H1 (cell line): ENCODE measurements at regions not wholly inside any gene's neighbourhood (a gene's known extent, or its start where the extent isn't known, plus 50 kb on each side); places are given as distances from the start of the nearest gene placed in this dataset.

Source experiments
- CTCF ChIA-PET: fragments of 300-600 bp; sonication (Branson Sonifier 250); formaldehyde crosslinking; loops from one replicate; lab custom pipeline; 2021; ENCODE audit not compliant: partially characterized antibody; lab: Charles Lee
- POLR2A ChIA-PET: fragments of 300-600 bp; sonication (Branson Sonifier 250); formaldehyde crosslinking; loops from one replicate; lab custom pipeline; 2021; ENCODE audit warnings: inconsistent platforms; ENCODE audit not compliant: partially characterized antibody; lab: Charles Lee
- DNase-seq, 2 experiments: peaks; one replicate each; pipeline versions ENCODE4 v3.0.0 to v3.0.0-alpha.2; 2010 to 2022; ENCODE audit warnings: low spot score in 2 of 2, low read depth in 1 of 2, mixed read lengths in 1 of 2
- FAIRE-seq: peaks from 2 replicates; lab custom pipeline; 2011; peaks lifted over from hg19 to GRCh38; lab: Jason Lieb, UNC
- H2AFZ ChIP-seq: 2 replicates; pipeline ENCODE4 v1.8.1; 2012; ENCODE audit warnings: low read length, inconsistent platforms
- H2AK5ac ChIP-seq: 2 replicates; pipeline ENCODE4 v1.6.1; 2013; ENCODE audit warnings: low read depth, low read length
- H2BK120ac ChIP-seq: replicated peaks from 2 replicates; pipeline ENCODE3; 2013; ENCODE audit warnings: low read depth, low read length, inconsistent platforms
- H2BK12ac ChIP-seq: 2 replicates; pipeline ENCODE4 v1.6.1; 2013; ENCODE audit warnings: low read depth, low read length
- H2BK15ac ChIP-seq: 2 replicates; pipeline ENCODE4 v1.6.1; 2013; ENCODE audit warnings: low read length
- H2BK20ac ChIP-seq: 2 replicates; pipeline ENCODE4 v1.6.1; 2013; ENCODE audit warnings: low read length
- H2BK5ac ChIP-seq: 2 replicates; pipeline ENCODE4 v1.6.1; 2013; ENCODE audit warnings: low read depth, low read length
- H3K14ac ChIP-seq: 2 replicates; pipeline ENCODE4 v1.6.1; 2013; ENCODE audit warnings: inconsistent platforms; ENCODE audit not compliant: insufficient read length
- H3K18ac ChIP-seq: 2 replicates; pipeline ENCODE4 v1.6.1; 2013; ENCODE audit warnings: low read length; ENCODE audit errors: extremely low read depth
- H3K23ac ChIP-seq: 2 replicates; pipeline ENCODE4 v1.6.1; 2013; ENCODE audit warnings: inconsistent platforms; ENCODE audit not compliant: insufficient read length
- H3K23me2 ChIP-seq: 2 replicates; pipeline ENCODE4 v1.6.1; 2013; ENCODE audit warnings: low read depth, low read length
- H3K27ac ChIP-seq: 2 replicates; pipeline ENCODE4 v1.6.1; 2011; ENCODE audit warnings: low read depth, low read length, inconsistent platforms
- H3K27me3 ChIP-seq, 4 experiments: replicated peaks in 1 of 4; 1 replicate in 1 of 4; 2 replicates in 3 of 4; pipeline versions ENCODE4 v1.6.1 to v1.8.1; 2011 to 2013; ENCODE audit warnings: low read length in 3 of 4, mild to moderate bottlenecking in 3 of 4, inconsistent platforms in 2 of 4, mixed read lengths in 2 of 4, moderate library complexity in 1 of 4; ENCODE audit not compliant: control insufficient read depth in 3 of 4, insufficient read depth in 3 of 4; ENCODE audit errors: extremely low read depth in 1 of 4
- H3K36me3 ChIP-seq, 4 experiments: 2 replicates each; pipeline versions ENCODE4 v1.6.1 to v1.8.1; 2011 to 2013; ENCODE audit warnings: mild to moderate bottlenecking in 4 of 4, low read length in 3 of 4, moderate library complexity in 2 of 4, control low read depth in 1 of 4, inconsistent platforms in 1 of 4; ENCODE audit not compliant: insufficient read depth in 4 of 4, control insufficient read depth in 2 of 4
- H3K4ac ChIP-seq: replicated peaks from 2 replicates; pipeline ENCODE3; 2013; ENCODE audit warnings: low read length, low read depth, mixed read lengths, inconsistent platforms; ENCODE audit not compliant: insufficient read length
- H3K4me1 ChIP-seq, 4 experiments: replicated peaks in 1 of 4; 1 replicate in 1 of 4; 2 replicates in 3 of 4; pipeline versions ENCODE4 v1.6.1 to v1.8.1; 2011 to 2013; ENCODE audit warnings: low read length in 3 of 4, inconsistent platforms in 2 of 4, mixed read lengths in 1 of 4; ENCODE audit not compliant: insufficient read depth in 4 of 4, control insufficient read depth in 3 of 4
- H3K4me2 ChIP-seq, 2 experiments: 2 replicates each; pipeline versions ENCODE4 v1.6.1 to v1.8.1; 2011 to 2013; ENCODE audit warnings: low read depth in 2 of 2, low read length in 2 of 2, control low read depth in 1 of 2, inconsistent platforms in 1 of 2, mild to moderate bottlenecking in 1 of 2; ENCODE audit not compliant: insufficient read depth in 1 of 2
- H3K4me3 ChIP-seq, 4 experiments: fragments of 200-600, 300-600 bp in 1 of 4; sonication (generic), shearing (Covaris generic), sonication (Bioruptor Twin) in 1 of 4; 2 replicates each; pipeline versions ENCODE4 v1.5.1 to v1.8.1; 2011 to 2016; ENCODE audit warnings: low read length in 4 of 4, low read depth in 3 of 4, control low read depth in 2 of 4, inconsistent platforms in 2 of 4, mild to moderate bottlenecking in 2 of 4, mixed read lengths in 1 of 4, moderate library complexity in 1 of 4; ENCODE audit not compliant: insufficient read depth in 2 of 4; ENCODE audit errors: extremely low read depth in 1 of 4
- H3K56ac ChIP-seq: replicated peaks from 2 replicates; pipeline ENCODE3; 2013; ENCODE audit warnings: low read depth, mild to moderate bottlenecking, mixed read lengths, low read length, inconsistent platforms; ENCODE audit not compliant: insufficient read length
- H3K79me1 ChIP-seq: 2 replicates; pipeline ENCODE4 v1.6.1; 2013; ENCODE audit warnings: low read depth, low read length, control low read depth
- H3K79me2 ChIP-seq, 2 experiments: 2 replicates each; pipeline versions ENCODE4 v1.6.1 to v1.8.1; 2012 to 2013; ENCODE audit warnings: low read length in 2 of 2, mild to moderate bottlenecking in 2 of 2, inconsistent platforms in 1 of 2; ENCODE audit not compliant: insufficient read depth in 2 of 2, control insufficient read depth in 1 of 2
- H3K9ac ChIP-seq, 4 experiments: replicated peaks in 1 of 4; 1 replicate in 1 of 4; 2 replicates in 3 of 4; pipeline versions ENCODE4 v1.6.1 to v1.8.1; 2011 to 2013; ENCODE audit warnings: low read depth in 3 of 4, low read length in 3 of 4, control low read depth in 2 of 4, mild to moderate bottlenecking in 2 of 4, moderate library complexity in 2 of 4, inconsistent platforms in 1 of 4; ENCODE audit errors: extremely low read depth in 1 of 4
- H3K9me3 ChIP-seq, 2 experiments: 2 replicates each; pipeline versions ENCODE4 v1.6.1 to v1.8.1; 2012 to 2013; ENCODE audit warnings: mild to moderate bottlenecking in 2 of 2, moderate library complexity in 2 of 2, control low read depth in 1 of 2, inconsistent platforms in 1 of 2, low read depth in 1 of 2, low read length in 1 of 2, mixed read lengths in 1 of 2; ENCODE audit not compliant: insufficient read depth in 2 of 2
- H4K20me1 ChIP-seq, 2 experiments: replicated peaks in 1 of 2; 2 replicates each; pipeline versions ENCODE3 to v1.8.1; 2011 to 2013; ENCODE audit warnings: inconsistent platforms in 2 of 2, low read length in 2 of 2, mild to moderate bottlenecking in 1 of 2; ENCODE audit not compliant: insufficient read depth in 2 of 2, control insufficient read depth in 1 of 2
- H4K5ac ChIP-seq: 2 replicates; pipeline ENCODE4 v1.6.1; 2013; ENCODE audit warnings: low read length, low read depth, mixed read lengths, inconsistent platforms; ENCODE audit not compliant: insufficient read length
- H4K8ac ChIP-seq: 2 replicates; pipeline ENCODE4 v1.8.0; 2013; ENCODE audit warnings: mild to moderate bottlenecking, moderate library complexity, low read length, inconsistent platforms; ENCODE audit not compliant: insufficient read depth; ENCODE audit errors: extremely low read depth
- H4K91ac ChIP-seq: replicated peaks from 2 replicates; pipeline ENCODE3; 2013; ENCODE audit warnings: low read length, mixed read lengths, inconsistent platforms; ENCODE audit not compliant: insufficient read length
- ASH2L ChIP-seq: fragments of 200-600, 300-600 bp; sonication (generic); IDR thresholded peaks from one replicate; pipeline ENCODE4 v1.7.1; 2017; ENCODE audit warnings: low read length
- CBX8 ChIP-seq: fragments of 300-800, 300-1000 bp; sonication (generic); IDR thresholded peaks from 2 replicates; pipeline ENCODE4 v1.7.1; 2016; ENCODE audit warnings: low read depth, low read length, borderline replicate concordance
- EZH2 ChIP-seq: fragments of 200-600 bp; sonication (generic); IDR thresholded peaks from 2 replicates; pipeline ENCODE4 v1.7.1; 2012; ENCODE audit warnings: low read depth, mild to moderate bottlenecking, moderate library complexity, low read length, inconsistent platforms; ENCODE audit not compliant: severe bottlenecking
- NANOG ChIP-seq: IDR thresholded peaks from 2 replicates; pipeline ENCODE4 v1.6.1; 2011; ENCODE audit warnings: low read length, low read depth, mild to moderate bottlenecking, inconsistent platforms; ENCODE audit not compliant: insufficient read depth, poor library complexity, severe bottlenecking
- RFX5 ChIP-seq: IDR thresholded peaks from 2 replicates; pipeline ENCODE4 v1.6.1; 2011; ENCODE audit warnings: low read depth, low read length, improper control_type of control experiment, borderline replicate concordance
- TAF7 ChIP-seq: optimal IDR thresholded peaks from 2 replicates; pipeline ENCODE3; 2011; ENCODE audit warnings: low read depth, mild to moderate bottlenecking, inconsistent platforms, low read length, moderate library complexity, borderline replicate concordance
- WGBS, 2 experiments: shearing (Covaris generic) in 1 of 2; methylation state at CpG; one replicate each; pipeline versions ENCODE4 v1.1.6 to v1.1.7; 2013 to 2015; ENCODE audit warnings: low lambda C conversion rate in 2 of 2, mixed read lengths in 2 of 2, inconsistent platforms in 1 of 2, low coverage in 1 of 2, missing lambda C conversion rate in 1 of 2; ENCODE audit not compliant: insufficient replicate concordance in 2 of 2, insufficient coverage in 1 of 2, insufficient read length in 1 of 2; ENCODE audit errors: extremely low coverage in 1 of 2, missing lambda C conversion rate in 1 of 2; 5-methylcytosine and 5-hydroxymethylcytosine counted together

GRCh38 chr11:103703954-103704353 is 332.5 kb upstream of the DDI1 start:
- Histone ChIP-seq H3K4me3 (no peak overlapping the region), H3K4me2 (no peak overlapping the region), H2BK20ac (no peak overlapping the region)
- DNase-seq, result no peak
- FAIRE-seq, result no peak
- no peak for TF ChIP-seq TAF7
- TF ChIP-seq NANOG, result no peak
- no peak for TF ChIP-seq RFX5
- TF ChIP-seq EZH2, result no peak
- no peak for TF ChIP-seq CBX8
- no peak for TF ChIP-seq ASH2L
- TF ChIP-seq, all 59 proteins: peak for 0
- no peak overlapping the region for H4K5ac ChIP-seq
- no peak overlapping the region for H2AFZ ChIP-seq
- no peak overlapping the region for H2BK15ac ChIP-seq
- 0 out of 7 replicates have a peak, but pooled peaks cover 0 to 2% (median 0%) of the 10 kb centered on the region in 4 experiments for H3K4me1 ChIP-seq
- POLR2A ChIA-PET, result interaction anchor here (0.7 kb wide), 1 partner anchor 9 kb away, joined by 3 read pairs; no protein-coding TSS in a partner anchor
- H2BK5ac ChIP-seq, result no peak overlapping the region
- H3K27me3 ChIP-seq, result peaks cover 0 to 1% (median 0%) of the 10 kb centered on the region in 4 experiments; a peak in 1 of 7 replicates
- no peaks in the 10 kb centered on the region for H4K20me1 ChIP-seq
- no peak overlapping the region for H3K18ac ChIP-seq
- no peaks in the 10 kb centered on the region for H3K79me1 ChIP-seq
- no peak overlapping the region for H3K4ac ChIP-seq
- H3K23ac ChIP-seq, result no peak overlapping the region
- H3K23me2 ChIP-seq, result no peaks in the 10 kb centered on the region
- no peak overlapping the region for H4K91ac ChIP-seq
- H3K9me3 ChIP-seq, result no peaks in the 10 kb centered on the region
- H3K9ac ChIP-seq, result no peak overlapping the region
- CTCF ChIA-PET, result interaction anchor here (1.2 to 1.4 kb wide), 3 partner anchors 9 to 22 kb away, joined by 4 to 5 read pairs (median 4); no protein-coding TSS in a partner anchor
- no peak overlapping the region for H2AK5ac ChIP-seq
- H2BK120ac ChIP-seq, result no peak overlapping the region
- no peak overlapping the region for H4K8ac ChIP-seq
- H3K36me3 ChIP-seq, result no peaks in the 10 kb centered on the region
- H3K79me2 ChIP-seq, result no peaks in the 10 kb centered on the region
- H3K14ac ChIP-seq, result no peak overlapping the region
- H3K27ac ChIP-seq, result no peak overlapping the region
- H3K56ac ChIP-seq, result no peak overlapping the region
- no peak overlapping the region for H2BK12ac ChIP-seq
- WGBS, 2 experiments, result 81% methylated on average over 6 of the region's 6 CpGs; no CpG with 5 or more reads in 1 of the 2 experiments
